HG03066 (cell line): ENCODE measurements at regions not wholly inside any gene's neighbourhood (a gene's known extent, or its start where the extent isn't known, plus 50 kb on each side); places are given as distances from the start of the nearest gene placed in this dataset.
"Not testable (repeated sequence)": the region's sequence is repeated elsewhere in the genome, so short reads cannot be mapped to it uniquely, and the experiment has no call there.

Experiments
- ATAC-seq: cut with Tn5 transposase; IDR thresholded peaks from one replicate; pipeline ENCODE4 v1.9.1; 2021; ENCODE audit warnings: low read depth; ENCODE audit not compliant: unreplicated experiment

DNA sequence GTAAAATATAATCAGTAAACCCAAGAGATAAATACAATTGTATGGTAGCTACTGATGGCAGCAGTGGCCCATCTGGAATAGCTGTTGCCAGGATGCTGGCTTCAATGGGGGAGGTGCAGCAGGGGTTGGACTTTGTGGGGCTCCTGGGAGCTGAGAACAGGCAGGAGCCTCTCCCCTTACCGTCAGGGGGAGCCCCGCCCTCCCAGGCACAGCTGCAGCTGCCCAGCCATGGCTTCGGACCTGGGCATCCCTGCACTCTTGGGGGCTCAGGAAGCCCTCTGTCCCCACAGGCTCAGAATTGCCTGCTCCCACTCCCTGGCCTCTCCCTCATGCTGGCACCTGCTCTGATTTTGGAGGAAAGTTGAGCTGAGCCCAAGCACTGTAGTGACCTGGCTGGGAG is 741.1 kb downstream of the CDH11 start:
- ATAC-seq, result no peak

DNA sequence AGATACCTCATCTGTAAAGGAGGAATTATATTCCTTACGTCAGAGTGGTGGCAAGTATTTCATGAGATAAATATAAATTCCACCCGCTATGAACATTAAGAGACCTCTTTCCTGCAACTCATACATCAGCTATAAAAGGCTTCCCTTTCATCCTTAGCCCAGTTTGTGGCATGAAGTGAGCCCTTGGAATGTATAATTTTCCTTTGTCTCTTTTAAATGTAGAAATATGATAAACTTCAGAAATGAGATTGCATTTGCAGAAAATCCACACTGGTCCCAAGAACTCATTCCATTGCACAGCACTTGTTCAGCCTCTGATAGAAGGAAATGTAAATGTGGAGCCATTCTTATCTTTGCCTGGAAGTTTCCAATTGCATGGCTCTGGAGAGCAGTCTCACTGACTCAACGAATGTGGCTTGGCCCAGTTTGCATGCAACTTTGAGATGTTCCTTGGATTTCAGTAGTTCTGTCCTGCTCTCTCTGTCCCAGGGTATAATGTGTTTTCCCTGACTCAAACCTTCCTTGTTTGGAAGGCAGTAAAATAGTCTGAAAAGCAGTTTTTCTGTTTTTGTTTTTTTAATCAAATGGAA is 746.4 kb downstream of the CDH11 start:
- no peak for ATAC-seq

DNA sequence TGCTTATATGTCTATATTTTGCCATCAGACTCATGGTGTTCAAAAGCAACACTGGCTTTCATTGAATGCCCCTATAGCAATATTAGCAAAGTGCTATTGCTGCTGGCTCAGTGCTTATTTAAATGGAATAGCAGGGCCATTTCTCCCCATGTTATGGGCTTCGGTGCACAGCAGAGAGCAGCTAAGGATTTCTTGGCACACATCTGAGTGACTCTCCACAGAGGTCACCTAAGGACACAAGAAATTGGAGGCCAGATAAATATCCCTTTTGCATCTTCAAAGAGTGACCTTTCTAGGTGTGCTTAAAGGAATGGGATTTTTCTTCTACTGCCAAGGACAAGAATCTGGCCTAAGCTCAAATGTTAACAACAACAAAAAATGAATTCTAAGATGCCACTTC is 751.8 kb downstream of the CDH11 start:
- ATAC-seq, result no peak

DNA sequence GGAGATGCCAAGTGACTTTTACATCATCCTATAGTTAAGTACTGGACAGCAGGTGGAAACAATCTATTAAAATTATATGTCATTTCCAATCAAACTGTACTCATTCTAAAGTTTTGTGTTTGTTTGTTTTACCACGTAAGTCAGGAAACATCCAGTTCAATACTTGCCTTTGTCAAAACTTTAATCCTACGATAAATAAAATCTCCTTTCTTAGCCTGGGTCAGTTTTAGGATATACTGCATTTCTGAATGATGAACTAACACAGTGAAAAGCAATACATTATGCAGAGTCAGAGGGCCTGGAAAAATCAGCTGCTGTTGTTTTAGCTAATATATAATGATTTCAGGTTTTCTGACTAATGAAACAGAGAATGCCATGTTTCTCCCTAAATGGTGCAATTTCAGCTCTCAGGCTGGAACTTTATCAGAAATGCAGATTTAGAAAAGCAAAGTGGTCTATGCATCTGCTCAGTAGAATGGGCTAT is 756.4 kb downstream of the CDH11 start:
- no peak for ATAC-seq

DNA sequence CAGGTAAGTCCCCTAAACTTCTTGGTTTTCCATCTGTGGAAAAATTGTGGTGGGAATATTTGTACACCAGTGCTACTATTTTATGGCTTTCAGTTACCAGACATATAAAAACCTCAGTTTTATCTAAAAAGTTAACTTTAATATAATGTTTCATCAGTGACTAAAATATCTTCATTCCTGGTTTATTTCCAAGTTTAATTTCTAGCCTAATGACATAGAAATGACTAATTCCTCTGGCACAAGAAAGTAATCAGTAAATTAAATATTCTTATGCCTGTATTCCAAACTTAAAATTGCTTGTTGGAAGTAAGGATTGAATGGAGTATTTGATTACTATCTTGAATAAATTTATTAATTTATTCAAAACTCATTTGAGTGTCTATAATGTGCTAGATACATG is 757.0 kb downstream of the CDH11 start:
- no peak for ATAC-seq

DNA sequence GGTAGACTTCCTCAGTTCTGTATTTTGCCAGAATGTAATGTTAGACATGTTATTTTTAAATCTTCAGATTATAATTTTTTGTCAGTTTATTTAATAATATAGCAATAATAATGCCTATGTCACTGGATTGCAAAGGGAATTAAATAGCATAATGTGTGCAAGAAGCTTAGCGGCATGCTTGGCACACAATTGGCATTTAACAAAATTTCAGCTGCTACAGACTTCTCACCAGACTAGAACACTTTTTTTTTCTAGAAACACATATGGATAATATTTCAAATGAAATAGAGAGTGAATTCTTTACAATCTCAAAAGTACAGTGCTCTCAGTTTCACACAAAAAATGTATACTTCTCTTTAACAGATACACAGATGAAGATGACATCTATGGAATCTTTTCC is 757.4 kb downstream of the CDH11 start:
- no peak for ATAC-seq

DNA sequence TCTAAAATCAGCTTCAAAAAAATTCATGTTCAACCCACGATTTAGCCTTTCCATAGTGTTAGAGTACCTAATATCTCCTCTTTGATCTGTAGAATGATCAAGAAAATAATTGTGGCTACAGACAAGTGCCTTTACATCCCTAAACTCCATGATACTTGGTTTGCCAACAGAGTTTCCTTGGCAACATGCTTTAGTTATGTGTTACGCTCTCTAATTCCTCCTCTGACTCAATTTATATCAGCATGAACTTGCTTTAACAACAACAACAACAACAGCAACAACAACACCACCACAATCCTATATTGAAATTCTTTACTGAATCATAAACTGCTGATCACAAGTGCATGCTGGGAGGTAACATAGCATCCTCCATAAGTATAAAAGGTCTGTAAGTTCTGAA is 757.8 kb downstream of the CDH11 start:
- no peak for ATAC-seq

DNA sequence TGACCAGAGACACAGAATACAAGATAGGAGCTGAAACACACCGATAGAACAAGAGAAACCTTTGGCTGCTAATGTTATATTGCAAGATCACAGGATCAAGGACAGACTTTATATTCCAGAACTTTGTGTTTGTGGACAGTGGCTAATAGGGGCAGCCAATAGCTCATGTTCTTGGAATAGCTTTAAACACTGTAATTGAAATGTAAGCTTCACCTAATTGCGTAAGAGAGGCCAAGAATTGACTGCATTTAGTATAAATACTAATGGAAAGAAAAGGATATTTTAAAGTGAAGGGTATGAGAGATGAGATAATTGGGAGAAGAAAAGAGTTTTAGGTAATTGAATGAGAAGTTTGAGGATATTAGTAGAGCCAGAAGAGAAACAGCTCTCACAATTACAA is 758.8 kb downstream of the CDH11 start:
- ATAC-seq, result no peak

DNA sequence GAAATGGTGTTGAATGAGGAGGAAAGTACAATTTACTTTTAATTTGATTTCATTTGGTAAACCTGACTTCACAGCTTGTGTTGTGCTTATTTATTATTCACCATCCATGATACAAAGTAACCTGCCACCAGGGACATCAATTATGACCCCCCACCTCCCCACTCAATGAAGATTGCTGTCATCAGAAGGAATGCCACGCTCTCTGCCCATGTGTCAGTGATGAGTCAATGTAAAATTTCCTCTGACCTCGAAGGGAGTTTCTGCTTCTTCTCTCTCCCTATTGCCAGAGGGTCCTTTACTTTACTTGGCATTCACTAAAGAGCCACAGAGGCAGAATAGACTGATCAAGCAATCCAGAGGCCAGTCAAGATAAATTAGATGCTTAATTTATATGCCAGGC is 759.7 kb downstream of the CDH11 start:
- ATAC-seq, result no peak

DNA sequence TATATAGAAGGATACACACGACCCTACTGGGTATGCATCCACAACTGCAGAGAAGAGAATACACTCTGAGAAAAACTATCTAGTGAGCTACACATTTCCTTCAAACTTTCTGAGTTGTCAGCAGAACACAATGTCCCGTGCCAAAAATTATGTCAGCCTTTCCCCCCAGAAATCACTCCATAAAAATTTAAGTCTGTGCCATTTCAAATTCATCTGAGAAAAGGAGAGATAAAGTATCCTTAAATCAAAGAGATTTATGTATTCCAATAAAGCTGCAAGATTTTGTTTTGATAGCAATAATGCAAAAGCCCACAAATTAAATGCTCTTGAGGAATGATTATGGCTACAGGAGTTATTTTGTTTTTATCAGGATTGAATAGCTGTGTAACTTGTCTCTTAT is 760.1 kb downstream of the CDH11 start:
- ATAC-seq, result no peak

DNA sequence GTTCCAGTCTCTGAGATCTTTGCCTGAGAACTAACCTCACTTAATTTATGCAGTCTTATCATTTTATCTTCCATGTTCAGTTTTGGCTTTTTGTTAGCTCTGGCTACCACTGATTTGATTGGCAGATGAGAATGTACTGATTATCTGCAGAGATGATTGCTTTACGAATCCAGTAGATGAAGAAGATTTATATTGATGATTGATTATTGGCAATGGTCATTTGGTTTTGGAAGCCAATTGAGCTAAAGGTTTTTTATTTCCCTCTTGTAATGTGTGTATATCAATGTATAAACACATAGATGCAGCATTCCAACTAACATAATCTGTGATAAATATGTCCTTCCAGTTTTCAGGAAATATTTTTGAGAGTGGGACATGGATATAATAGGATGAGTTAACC is 763.6 kb downstream of the CDH11 start:
- ATAC-seq, result no peak

DNA sequence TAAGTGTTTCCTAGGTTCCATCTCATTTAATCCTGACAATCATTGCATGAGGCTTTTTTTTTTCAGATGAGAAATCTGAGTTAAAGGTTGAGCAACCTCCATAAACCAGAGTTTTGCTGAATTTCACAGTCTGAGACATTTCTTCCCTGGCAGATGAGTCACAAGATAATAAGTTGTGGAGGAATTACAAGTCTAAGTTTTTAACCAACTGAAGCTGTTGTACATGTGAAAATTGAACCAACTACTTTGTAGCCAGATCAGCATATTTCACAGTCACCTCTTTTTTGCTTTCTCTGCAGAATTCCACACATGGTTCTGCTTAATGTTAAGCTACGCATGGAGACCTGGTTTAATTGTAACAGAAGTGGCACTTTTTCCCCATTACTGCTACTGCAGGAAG is 765.6 kb downstream of the CDH11 start:
- ATAC-seq, result no peak

DNA sequence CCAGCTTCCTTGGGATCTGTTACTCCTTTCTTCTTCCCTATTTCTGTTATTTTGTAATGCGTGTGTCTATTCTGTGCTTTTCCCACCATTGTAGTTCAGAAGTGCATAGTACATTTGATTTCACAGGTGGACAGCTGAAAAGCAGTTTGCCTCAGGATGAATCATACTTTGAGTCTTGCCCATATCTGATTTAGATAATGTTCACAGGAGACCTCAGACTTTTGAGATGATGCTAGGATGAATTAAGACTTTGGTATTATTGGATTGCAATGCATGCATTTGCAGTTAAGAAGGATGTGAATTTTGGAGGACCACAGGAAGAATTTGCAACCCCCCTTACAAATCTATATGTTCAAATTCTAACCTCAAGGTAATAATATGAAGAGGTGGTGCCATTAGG is 769.6 kb downstream of the CDH11 start:
- no peak for ATAC-seq

DNA sequence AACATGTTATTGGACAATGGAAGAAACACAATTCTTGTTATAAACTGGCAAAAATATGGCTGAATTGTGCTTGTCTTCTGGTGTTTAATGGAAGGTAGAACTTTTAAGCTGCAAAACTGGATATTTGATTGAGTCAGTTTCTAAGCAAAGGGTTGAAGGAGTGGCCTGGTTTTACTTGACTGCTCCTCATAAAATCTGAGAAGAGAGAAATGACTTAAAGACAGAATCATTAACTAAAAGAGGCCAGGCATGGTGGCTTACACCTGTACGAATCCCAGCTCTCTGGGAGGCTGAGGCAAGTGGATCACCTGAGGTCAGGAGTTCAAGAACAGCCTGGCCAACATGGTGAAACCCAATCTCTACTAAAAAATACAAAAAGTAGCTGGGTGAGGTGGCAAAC is 770.7 kb downstream of the CDH11 start:
- no peak for ATAC-seq

DNA sequence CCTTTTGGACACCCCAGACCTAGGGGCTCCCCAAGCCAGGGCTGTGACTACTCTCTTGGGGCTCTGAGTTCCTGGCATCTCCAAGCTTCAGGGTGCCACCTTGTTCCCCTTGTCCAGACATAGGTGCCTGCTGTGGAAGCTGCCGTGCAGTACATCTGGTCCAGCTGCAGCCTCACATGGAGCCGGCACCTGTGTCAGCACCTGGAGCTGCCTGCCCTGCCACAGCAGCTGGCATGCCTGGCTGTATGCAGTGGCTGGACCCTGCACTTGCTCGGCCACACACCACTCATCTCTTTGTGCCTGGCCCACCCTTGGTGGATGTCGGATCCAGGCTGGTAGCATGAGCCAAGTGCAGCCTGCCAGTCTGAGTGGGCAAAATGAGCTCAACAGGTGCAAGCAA is 775.8 kb downstream of the CDH11 start:
- ATAC-seq, result no peak

DNA sequence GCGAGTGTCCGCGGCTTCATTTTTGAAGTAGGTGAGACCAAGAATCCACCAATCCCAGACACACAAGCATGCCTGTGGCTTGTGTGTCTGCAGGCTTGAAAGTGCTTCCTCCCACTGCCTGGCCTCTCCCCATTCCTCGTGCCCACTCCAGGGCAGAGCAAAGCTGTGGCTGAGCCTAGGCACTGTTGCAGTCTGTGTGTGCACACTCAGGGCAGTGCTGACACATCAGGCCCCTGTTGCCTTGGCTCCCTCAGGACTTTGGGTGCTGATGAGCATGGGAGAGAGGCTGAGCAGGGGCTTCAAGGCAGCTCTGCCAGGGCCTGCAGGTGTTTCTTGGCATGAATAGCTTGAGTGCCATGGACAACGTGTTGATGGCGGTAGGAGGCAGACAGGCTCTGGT is 776.7 kb downstream of the CDH11 start:
- no peak for ATAC-seq

DNA sequence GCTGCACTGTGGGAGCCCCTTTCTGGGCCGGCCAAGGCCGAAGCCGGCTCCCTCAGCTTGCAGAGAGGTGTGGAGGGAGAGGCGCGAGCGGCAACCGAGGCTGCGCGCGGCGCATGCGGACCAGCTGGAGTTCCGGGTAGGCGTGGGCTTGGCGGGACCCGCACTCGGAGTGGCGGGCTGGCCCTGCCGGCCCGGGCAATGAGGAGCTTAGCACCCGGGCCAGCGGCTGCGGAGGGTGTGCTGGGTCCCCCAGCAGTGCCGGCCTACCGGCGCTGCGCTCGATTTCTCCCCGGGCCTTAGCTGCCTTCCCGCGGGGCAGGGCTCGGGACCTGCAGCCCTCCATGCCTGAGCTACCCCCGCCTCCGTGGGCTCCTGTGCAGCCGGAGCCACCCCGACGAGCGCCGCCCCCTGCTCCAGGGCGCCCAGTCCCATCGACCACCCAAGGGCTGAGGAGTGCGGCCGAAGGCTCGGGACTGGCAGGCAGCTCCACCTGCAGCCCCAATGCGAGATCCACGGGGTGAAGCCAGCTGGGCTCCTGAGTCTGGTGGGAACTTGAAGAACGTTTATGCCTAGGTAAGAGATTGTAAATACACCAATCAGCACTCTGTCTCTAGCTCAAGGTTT is 777.9 kb downstream of the CDH11 start:
- ATAC-seq, result not testable (repeated sequence)

DNA sequence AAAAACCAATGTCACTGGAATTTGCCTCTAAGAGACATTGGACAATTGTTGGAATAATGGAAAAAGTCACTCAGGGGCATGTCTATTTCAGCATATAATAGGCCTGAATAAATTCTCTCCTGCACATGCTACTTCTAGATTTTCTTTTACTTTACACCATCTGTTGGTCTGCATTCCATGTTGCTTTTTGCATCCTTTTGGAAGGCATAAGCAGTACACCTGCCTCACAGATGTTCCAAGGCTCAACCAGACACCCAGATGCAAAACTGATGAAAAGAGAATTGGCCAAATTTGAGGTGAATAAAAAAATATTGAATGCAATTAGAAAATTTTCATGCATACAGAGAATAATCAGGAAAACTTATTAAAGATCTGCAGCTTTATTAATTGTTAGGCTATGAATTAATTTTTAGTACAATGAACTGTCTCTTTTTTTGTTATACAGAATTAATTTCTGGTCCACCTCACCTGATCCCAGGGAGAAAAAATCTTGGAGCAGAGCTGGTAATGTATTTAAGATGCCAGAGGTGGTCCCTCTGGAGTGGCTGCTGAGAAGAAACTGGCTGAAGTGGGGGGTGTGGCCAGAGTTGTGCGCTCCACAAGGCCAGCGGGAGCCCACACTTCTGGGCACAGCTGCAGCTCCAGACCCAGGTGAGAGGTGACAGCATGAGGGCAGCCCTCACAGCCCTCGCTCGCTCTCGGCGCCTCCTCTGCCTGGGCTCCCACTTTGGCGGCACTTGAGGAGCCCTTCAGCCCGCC is 778.6 kb downstream of the CDH11 start:
- ATAC-seq, result no peak

DNA sequence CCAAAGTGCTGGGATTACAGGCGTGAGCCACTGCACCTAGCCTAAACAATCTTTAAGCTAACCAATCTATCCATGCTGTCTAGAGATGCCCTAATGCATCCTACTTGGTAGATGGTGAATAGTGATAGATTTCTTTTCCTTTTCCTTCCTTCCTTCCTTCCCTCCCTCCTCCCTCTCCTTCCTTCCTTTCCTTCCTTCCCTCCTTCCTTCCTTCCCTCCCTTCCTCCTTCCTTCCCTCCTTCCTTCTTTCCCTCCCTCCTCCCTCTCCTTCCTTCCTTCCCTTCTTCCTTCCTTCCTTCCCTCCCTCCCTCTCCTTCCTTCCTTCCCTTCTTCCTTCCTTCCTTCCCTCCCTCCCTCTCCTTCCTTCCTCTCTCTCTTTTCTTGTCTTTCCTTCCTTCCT is 780.5 kb downstream of the CDH11 start:
- ATAC-seq, result not testable (repeated sequence)

DNA sequence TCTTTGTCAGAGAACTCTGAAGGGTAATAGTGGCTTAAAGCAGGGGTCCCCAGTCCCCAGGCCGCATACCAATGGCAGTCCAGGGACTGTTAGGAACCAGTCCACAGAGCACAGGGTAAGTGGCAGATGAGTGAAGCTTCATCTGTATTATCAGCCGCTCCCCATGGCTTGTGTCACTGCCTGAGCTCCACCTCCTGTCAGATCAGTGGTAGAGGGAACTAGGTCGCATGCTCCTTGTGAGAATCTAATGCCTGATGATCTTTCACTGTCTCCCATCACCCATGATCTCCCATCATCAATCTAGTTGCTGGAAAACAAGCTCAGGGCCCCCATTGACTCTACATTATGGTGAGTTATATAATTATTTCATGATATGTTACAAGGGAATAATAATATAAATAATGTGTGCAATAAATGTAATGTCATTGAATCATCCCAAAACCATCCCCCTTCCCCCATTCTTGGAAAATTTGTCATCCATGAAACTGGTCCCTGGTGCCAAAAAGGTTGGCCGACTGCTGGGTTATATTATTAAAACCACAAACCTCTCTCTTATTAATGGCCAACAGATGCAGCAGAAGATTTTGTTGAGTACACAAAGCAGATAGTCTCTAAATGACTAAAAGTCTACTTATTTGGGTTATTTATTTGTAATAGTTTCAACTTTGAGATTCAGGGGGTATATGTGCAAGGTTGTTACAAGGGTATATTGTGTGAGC is 782.7 kb downstream of the CDH11 start:
- no peak for ATAC-seq

DNA sequence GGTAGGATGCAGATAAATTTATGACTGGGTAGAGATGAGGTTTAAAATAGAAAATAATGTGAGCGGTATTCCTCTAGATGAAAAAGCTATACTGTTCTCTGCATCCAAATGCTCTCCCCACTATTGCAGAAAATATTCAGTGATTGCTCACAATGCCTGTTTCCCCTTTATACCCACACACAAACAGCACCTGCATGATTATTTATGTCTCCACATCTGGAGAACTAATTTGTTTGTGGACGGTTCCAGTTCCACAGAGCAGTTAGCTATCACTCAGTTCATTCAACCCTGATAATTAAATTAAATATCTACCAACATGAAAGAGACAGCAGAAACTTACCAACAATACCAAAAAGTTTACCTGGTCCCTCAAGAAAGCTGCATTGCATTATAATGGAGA is 800.0 kb downstream of the CDH11 start:
- no peak for ATAC-seq
